ENCODE measurements at regions not wholly inside any gene's neighbourhood (a gene's known extent, or its start where the extent isn't known, plus 50 kb on each side); places are given as distances from the start of the nearest gene placed in this dataset.

DNA sequence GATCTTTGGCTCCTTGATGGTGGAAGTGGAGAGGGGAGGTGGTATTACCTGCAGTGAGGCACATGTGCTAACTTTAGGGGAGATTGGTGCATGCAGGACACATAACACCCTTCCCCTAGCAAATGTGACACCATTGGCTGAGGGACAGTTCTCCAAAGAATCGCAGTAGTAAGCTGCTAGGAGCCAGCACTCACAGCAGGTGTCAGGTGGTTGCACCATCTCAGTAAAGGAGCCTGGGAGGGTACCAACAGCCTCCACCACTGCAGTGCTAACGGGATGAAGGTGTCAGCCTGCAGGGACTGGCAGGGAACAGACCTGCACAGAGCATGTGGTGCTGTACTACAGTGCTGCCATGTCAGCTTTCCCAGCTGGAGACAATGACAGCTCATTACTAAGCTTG is 127.3 kb upstream of the PIEZO2 start:
- H3F3A ChIP-seq (replicated peaks; ENCODE audit: low read depth), result no peaks in the 10 kb centered on the region
- no peak for DNase-seq (ENCODE audit: low spot score)
- ATAC-seq, result no peak
- no peak overlapping the region for H2AFZ ChIP-seq
- Mint-ChIP-seq H3K4me1 (no peaks in the 10 kb centered on the region; the same call in 2 of the 3 replicates), H3K27ac (no peak overlapping the region), H3K36me3 (ENCODE audit: low read depth) (no peaks in the 10 kb centered on the region), H3K9me3 (0 out of 3 replicates have a peak, but pooled peaks cover 3% of the 10 kb centered on the region), H3K4me3 (no peak overlapping the region), H3K27me3 (ENCODE audit: insufficient read depth, low read depth, poor library complexity) (no peaks in the 10 kb centered on the region)
- no peaks in the 10 kb centered on the region for H3K36me3 ChIP-seq (ENCODE audit: insufficient read depth)
- no peak overlapping the region for H3K4me2 ChIP-seq
- H3K27me3 ChIP-seq (ENCODE audit: insufficient read depth), result no peaks in the 10 kb centered on the region
- no peak overlapping the region for H3K4me3 ChIP-seq
- no peaks in the 10 kb centered on the region for H3K79me2 ChIP-seq (replicated peaks; ENCODE audit: insufficient read depth)
- TF ChIP-seq ZNF331 (CRISPR knock-in tag; IDR thresholded peaks at IDR 0.05; ENCODE audit: low read depth) (no peak), EZH2 (IDR thresholded peaks at IDR 0.05; ENCODE audit: low read depth, unreplicated experiment) (no peak)
- H3K27ac ChIP-seq (ENCODE audit: low read depth), result no peak overlapping the region
- no peaks in the 10 kb centered on the region for H3K4me1 ChIP-seq (ENCODE audit: insufficient read depth)
- no peaks in the 10 kb centered on the region for H4K20me1 ChIP-seq (replicated peaks; ENCODE audit: insufficient read depth)
- H3K9me2 ChIP-seq (ENCODE audit: insufficient read depth), result 0 out of 2 replicates have a peak, but pooled peaks cover 3% of the 10 kb centered on the region

DNA sequence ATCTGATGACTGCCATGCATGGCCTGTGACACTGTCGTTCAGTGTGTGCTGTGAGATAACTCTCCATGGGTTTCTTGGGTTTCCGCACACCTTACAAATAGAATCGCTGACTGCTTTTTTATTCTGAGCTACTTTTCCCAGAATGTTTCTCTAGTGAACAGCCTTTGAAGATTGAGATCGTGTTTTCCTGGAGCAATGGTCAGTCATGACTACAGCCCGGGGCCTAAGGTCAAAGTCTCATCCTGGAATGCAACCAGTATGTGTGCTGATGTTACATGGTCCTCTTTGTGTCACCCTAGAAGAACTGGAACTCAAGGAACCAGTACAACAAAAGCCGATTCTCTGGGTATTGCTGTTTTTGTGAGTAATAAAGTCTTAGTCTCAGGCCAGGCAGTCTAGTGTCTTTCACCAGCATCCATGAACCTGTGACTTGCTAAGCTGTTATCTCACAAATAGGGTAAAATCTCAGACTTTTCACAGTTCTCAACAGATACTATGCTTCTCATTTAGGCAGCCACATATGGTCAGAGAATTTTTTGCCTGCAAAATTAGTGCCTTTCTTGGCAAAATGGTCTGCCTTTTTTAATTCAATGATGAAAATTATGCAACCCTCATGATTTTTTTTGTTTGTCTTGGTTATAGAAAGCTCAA is 124.9 kb upstream of the PIEZO2 start:
- Mint-ChIP-seq H3K4me1 (no peaks in the 10 kb centered on the region; the same call in 2 of the 3 replicates), H3K4me3 (no peak overlapping the region), H3K27me3 (ENCODE audit: insufficient read depth, low read depth, poor library complexity) (no peaks in the 10 kb centered on the region), H3K27ac (no peak overlapping the region), H3K36me3 (ENCODE audit: low read depth) (no peaks in the 10 kb centered on the region), H3K9me3 (no peaks in the 10 kb centered on the region)
- no peaks in the 10 kb centered on the region for H3K79me2 ChIP-seq (replicated peaks; ENCODE audit: insufficient read depth)
- ATAC-seq (no peak), DNase-seq (ENCODE audit: low spot score) (no peak)
- TF ChIP-seq CREB1 (CRISPR knock-in tag; IDR thresholded peaks at IDR 0.05; ENCODE audit: low read depth) (no peak), NANOG (IDR thresholded peaks at IDR 0.05; ENCODE audit: borderline replicate concordance) (no peak), STAT1 (IDR thresholded peaks at IDR 0.05; ENCODE audit: unreplicated experiment) (no peak)
- no peaks in the 10 kb centered on the region for H4K20me1 ChIP-seq (replicated peaks; ENCODE audit: insufficient read depth)
- no peak overlapping the region for H2AFZ ChIP-seq
- H3K4me1 ChIP-seq (ENCODE audit: insufficient read depth), result no peaks in the 10 kb centered on the region; the same call in 1 of the 2 replicates
- no peaks in the 10 kb centered on the region for H3K36me3 ChIP-seq (ENCODE audit: insufficient read depth)
- no peak overlapping the region for H3K4me2 ChIP-seq
- no peaks in the 10 kb centered on the region for H3F3A ChIP-seq (replicated peaks; ENCODE audit: low read depth)
- no peak overlapping the region for H3K27ac ChIP-seq (ENCODE audit: low read depth)
- H3K9me2 ChIP-seq (ENCODE audit: insufficient read depth), result no peaks in the 10 kb centered on the region
- H3K27me3 ChIP-seq (ENCODE audit: insufficient read depth), result no peaks in the 10 kb centered on the region
- no peak overlapping the region for H3K4me3 ChIP-seq

GRCh38 chr18:11272516-11272915 is 123.1 kb upstream of the PIEZO2 start:
- no peaks in the 10 kb centered on the region for H3K27me3 Mint-ChIP-seq (ENCODE audit: insufficient read depth, low read depth, poor library complexity)
- TF ChIP-seq, protein P1, sequence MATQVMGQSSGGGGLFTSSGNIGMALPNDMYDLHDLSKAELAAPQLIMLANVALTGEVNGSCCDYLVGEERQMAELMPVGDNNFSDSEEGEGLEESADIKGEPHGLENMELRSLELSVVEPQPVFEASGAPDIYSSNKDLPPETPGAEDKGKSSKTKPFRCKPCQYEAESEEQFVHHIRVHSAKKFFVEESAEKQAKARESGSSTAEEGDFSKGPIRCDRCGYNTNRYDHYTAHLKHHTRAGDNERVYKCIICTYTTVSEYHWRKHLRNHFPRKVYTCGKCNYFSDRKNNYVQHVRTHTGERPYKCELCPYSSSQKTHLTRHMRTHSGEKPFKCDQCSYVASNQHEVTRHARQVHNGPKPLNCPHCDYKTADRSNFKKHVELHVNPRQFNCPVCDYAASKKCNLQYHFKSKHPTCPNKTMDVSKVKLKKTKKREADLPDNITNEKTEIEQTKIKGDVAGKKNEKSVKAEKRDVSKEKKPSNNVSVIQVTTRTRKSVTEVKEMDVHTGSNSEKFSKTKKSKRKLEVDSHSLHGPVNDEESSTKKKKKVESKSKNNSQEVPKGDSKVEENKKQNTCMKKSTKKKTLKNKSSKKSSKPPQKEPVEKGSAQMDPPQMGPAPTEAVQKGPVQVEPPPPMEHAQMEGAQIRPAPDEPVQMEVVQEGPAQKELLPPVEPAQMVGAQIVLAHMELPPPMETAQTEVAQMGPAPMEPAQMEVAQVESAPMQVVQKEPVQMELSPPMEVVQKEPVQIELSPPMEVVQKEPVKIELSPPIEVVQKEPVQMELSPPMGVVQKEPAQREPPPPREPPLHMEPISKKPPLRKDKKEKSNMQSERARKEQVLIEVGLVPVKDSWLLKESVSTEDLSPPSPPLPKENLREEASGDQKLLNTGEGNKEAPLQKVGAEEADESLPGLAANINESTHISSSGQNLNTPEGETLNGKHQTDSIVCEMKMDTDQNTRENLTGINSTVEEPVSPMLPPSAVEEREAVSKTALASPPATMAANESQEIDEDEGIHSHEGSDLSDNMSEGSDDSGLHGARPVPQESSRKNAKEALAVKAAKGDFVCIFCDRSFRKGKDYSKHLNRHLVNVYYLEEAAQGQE (IDR thresholded peaks at IDR 0.05; ENCODE audit: unreplicated experiment), result no peak
- TF ChIP-seq, protein P2, sequence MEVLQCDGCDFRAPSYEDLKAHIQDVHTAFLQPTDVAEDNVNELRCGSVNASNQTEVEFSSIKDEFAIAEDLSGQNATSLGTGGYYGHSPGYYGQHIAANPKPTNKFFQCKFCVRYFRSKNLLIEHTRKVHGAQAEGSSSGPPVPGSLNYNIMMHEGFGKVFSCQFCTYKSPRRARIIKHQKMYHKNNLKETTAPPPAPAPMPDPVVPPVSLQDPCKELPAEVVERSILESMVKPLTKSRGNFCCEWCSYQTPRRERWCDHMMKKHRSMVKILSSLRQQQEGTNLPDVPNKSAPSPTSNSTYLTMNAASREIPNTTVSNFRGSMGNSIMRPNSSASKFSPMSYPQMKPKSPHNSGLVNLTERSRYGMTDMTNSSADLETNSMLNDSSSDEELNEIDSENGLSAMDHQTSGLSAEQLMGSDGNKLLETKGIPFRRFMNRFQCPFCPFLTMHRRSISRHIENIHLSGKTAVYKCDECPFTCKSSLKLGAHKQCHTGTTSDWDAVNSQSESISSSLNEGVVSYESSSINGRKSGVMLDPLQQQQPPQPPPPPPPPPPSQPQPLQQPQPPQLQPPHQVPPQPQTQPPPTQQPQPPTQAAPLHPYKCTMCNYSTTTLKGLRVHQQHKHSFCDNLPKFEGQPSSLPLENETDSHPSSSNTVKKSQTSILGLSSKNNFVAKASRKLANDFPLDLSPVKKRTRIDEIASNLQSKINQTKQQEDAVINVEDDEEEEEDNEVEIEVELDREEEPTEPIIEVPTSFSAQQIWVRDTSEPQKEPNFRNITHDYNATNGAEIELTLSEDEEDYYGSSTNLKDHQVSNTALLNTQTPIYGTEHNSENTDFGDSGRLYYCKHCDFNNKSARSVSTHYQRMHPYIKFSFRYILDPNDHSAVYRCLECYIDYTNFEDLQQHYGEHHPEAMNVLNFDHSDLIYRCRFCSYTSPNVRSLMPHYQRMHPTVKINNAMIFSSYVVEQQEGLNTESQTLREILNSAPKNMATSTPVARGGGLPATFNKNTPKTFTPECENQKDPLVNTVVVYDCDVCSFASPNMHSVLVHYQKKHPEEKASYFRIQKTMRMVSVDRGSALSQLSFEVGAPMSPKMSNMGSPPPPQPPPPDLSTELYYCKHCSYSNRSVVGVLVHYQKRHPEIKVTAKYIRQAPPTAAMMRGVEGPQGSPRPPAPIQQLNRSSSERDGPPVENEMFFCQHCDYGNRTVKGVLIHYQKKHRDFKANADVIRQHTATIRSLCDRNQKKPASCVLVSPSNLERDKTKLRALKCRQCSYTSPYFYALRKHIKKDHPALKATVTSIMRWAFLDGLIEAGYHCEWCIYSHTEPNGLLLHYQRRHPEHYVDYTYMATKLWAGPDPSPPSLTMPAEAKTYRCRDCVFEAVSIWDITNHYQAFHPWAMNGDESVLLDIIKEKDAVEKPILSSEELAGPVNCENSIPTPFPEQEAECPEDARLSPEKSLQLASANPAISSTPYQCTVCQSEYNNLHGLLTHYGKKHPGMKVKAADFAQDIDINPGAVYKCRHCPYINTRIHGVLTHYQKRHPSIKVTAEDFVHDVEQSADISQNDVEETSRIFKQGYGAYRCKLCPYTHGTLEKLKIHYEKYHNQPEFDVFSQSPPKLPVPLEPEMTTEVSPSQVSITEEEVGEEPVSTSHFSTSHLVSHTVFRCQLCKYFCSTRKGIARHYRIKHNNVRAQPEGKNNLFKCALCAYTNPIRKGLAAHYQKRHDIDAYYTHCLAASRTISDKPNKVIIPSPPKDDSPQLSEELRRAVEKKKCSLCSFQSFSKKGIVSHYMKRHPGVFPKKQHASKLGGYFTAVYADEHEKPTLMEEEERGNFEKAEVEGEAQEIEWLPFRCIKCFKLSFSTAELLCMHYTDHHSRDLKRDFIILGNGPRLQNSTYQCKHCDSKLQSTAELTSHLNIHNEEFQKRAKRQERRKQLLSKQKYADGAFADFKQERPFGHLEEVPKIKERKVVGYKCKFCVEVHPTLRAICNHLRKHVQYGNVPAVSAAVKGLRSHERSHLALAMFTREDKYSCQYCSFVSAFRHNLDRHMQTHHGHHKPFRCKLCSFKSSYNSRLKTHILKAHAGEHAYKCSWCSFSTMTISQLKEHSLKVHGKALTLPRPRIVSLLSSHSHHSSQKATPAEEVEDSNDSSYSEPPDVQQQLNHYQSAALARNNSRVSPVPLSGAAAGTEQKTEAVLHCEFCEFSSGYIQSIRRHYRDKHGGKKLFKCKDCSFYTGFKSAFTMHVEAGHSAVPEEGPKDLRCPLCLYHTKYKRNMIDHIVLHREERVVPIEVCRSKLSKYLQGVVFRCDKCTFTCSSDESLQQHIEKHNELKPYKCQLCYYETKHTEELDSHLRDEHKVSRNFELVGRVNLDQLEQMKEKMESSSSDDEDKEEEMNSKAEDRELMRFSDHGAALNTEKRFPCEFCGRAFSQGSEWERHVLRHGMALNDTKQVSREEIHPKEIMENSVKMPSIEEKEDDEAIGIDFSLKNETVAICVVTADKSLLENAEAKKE (CRISPR knock-in tag; IDR thresholded peaks at IDR 0.05), result no peak
- no peak for TF ChIP-seq CREB1 (CRISPR knock-in tag; IDR thresholded peaks at IDR 0.05; ENCODE audit: low read depth)

More at GRCh38 chr18:11272516-11272915, 123.1 kb upstream of the PIEZO2 start:
- no peak overlapping the region for H2AFZ ChIP-seq
- H3K4me3 ChIP-seq, result no peak overlapping the region
- Mint-ChIP-seq H3K36me3 (ENCODE audit: low read depth) (no peaks in the 10 kb centered on the region), H3K27ac (no peak overlapping the region), H3K4me1 (peaks cover 6% of the 10 kb centered on the region; the same call in 2 of the 3 replicates), H3K9me3 (no peaks in the 10 kb centered on the region), H3K4me3 (no peak overlapping the region)
- H4K20me1 ChIP-seq (replicated peaks; ENCODE audit: insufficient read depth), result no peaks in the 10 kb centered on the region
- H3K36me3 ChIP-seq (ENCODE audit: insufficient read depth), result no peaks in the 10 kb centered on the region
- H3K27ac ChIP-seq (ENCODE audit: low read depth), result no peak overlapping the region
- no peaks in the 10 kb centered on the region for H3K27me3 ChIP-seq (ENCODE audit: insufficient read depth)
- DNase-seq (ENCODE audit: low spot score) (no peak), ATAC-seq (no peak)
- H3K4me1 ChIP-seq (ENCODE audit: insufficient read depth), result no peaks in the 10 kb centered on the region; the same call in 1 of the 2 replicates
- H3K79me2 ChIP-seq (replicated peaks; ENCODE audit: insufficient read depth), result no peaks in the 10 kb centered on the region
- 0 out of 2 replicates have a peak, but pooled peaks cover 3% of the 10 kb centered on the region for H3K9me2 ChIP-seq (ENCODE audit: insufficient read depth)
- no peak overlapping the region for H3K4me2 ChIP-seq
- no peaks in the 10 kb centered on the region for H3F3A ChIP-seq (replicated peaks; ENCODE audit: low read depth)
